HT-29 (cell line): ENCODE measurements at regions not wholly inside any gene's neighbourhood (a gene's known extent, or its start where the extent isn't known, plus 50 kb on each side); places are given as distances from the start of the nearest gene placed in this dataset.

ENCODE experiments used
- DNase-seq: peaks from one replicate; pipeline ENCODE4 v3.0.0-alpha.2; 2015; ENCODE audit warnings: low spot score

DNA sequence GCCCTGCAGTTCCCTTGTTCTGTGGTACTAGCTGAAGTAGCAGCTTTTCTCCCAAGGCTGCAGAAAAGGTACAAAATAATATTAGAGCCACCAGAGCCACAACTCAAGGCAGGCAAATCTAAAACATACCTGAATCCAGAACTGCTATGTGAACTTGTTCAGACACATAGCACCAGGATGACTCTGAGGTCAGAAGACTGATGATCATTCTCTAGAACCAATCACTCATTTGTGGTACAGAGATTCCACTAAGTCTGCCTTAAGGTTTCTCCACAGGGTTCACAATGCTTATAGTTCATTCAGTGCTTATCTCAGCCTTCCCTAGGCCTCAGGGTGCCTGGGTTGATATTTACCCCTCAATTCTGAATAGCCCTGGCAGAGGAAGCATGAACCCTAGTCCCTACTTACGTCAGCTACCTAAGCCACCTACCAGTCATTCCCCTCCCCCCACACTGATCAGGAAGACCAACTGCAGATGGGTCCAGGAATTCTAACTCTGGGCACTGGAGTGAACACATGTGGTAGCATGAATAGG lies 140.9 kb upstream of the MOCS1 start:
- no peak for DNase-seq

- DNase-seq = no peak
Observed at GRCh38 chr6:40074306-40075055, 140.2 kb upstream of the MOCS1 start.

DNA sequence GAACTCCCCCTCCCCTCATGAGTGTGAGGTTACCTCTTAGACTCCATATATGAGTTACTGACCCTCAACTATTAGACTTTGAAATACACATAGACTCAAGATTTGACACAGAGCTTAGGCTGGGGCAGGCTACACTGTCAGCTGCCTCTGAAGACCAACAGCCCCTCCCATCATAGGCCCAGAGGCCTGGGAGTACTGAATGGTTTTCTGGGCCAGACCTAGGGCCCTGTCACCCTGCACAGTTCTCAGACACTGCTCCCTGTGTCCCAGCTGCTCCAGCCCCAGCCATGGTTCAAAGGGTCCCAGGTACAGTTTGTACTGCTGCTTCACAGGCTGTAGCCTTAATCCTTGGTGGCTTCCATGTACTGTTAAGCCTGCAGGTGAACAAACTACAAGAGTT lies 132.1 kb upstream of the MOCS1 start:
- no peak for DNase-seq

DNA sequence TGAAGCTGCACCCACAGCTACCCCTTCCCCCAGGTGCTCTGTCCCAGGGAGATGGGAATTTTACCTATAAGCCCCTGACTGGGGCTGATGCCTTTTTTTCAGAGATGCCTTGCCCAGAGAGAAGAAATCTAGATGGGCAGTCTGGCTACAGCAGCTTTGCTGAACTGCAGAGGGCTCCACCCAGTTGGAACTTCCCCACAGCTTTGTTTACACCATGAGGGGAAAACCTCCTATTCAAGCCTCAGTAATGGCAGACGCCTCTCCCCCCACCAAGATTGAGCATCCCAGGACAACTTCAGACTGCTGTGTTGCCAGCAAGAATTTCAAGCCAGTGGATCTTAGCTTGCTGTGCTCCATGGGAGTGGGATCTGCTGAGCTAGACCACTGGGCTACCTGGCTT lies 122.6 kb upstream of the MOCS1 start:
- no peak for DNase-seq

DNA sequence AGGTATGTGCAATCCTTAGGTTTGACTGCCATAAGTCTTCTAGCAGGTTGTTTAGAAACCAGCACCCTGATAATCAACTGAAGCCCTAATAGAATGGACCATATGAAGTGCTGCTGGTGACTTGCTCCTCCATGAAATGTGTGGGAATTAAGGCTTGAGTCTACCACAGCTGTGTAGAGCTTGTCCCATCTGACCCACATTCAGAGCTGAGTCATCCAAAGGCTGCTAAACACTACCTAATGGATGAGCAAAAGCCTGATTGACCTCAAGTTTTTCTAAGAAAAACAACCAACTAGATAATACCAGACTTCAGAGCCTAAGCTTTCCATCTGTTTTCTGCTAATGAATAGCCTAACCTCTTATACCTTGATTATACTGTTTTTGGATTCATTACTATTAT lies 120.3 kb upstream of the MOCS1 start:
- no peak for DNase-seq

DNA sequence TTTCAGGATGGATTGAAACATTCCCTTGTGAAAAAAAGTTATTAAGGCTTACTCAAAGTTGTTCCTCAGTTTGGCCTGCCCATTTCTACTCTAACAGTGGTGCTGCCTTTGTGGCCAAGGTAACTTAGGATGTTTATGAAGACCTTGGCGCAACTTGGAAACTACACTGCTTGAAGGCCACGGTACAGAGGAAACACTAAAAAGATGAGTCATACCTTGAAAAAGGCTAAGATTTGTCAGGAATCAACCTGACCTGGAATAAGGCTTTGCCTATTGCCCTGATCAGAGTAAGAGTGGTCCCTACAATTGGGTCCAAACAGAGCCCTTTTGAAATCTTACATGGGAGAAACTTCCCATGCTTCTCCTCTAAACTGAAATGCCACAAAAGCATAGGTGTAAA lies 119.9 kb upstream of the MOCS1 start:
- no peak for DNase-seq

DNA sequence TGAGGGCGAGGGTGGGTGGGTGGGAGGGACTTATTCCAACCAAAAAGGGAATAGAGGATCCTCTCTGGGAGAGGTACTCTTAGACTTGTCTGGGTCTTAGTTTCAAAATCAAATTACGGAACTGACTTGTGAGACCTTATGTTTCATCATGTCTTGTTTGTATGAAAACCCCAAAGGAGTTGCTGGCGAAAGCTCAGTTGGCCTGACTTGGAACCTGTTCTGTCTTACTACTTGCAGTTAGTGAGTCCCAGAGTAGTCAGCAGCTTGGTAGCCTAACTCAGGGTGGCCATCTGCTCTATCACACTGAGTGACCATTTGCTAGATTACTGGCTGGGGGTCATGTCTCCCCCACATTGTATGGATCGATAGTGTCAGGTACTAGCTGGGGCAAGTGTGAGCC lies 114.9 kb upstream of the MOCS1 start:
- no peak for DNase-seq

- DNase-seq = no peak
Observed at GRCh38 chr6:40044196-40044595, 109.9 kb upstream of the MOCS1 start.

DNA sequence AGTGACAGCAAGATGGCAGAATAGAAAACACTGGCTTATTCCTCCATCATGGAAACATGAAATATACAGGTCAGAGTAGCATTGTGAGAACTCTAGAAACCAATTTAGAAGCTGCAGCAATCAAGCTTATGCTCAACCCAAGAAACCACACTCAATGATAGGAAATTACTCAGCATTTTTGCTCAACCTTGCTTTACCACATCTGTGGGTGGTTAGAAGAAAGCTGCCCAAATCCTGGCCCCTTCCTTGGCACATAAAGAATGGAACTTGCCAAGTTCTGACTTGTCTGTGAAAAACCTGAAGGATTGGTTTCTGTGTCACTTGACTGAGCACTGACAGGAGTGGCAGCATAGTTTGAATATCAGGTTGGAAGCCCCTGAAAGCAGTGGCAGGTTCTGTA lies 108.0 kb upstream of the MOCS1 start:
- DNase-seq = no peak

- DNase-seq = no peak
Observed at GRCh38 chr6:40039042-40039441, 104.8 kb upstream of the MOCS1 start.

GRCh38 chr6:40038626-40039025 lies 104.4 kb upstream of the MOCS1 start:
- no peak for DNase-seq

DNA sequence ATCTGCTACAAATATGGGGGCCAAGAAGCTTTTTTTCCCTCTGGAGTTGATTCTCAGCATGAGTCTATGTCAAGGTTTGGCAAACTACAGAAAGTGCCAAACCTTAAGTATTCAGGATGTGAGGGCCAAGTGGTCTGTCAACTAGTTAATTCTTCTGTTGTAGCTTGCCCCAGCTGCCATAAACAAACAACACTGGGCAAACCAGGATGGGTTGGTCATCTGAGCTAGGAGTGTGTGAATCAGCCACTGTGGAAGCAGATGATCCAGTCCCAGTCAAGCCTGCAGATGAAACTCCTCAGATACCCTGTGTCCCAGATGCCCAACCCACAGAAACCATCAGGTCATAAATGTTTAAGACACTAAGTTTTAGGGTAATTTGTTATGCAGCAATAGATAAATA lies 103.0 kb upstream of the MOCS1 start:
- DNase-seq = no peak

- DNase-seq = no peak
Observed at GRCh38 chr6:40036186-40036585, 101.9 kb upstream of the MOCS1 start.

DNA sequence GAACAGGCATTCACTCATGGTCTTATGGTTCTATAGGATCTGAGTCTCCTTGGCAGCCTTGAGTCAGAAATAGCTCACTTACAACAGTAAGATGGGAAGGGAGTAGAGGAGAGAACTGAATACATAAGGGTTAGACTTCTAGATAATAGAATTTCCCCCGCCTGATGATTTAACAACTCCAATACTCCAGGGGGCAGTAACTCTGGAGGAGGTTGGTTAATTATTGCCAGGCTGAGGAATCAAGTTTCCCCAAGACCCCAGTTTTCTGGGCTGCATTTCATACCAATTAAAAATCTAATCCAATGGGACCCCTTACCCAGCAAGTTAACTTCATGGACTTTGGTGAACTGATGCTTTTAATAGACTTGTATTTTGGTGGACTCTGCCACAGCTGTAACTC lies 94.2 kb upstream of the MOCS1 start:
- DNase-seq = no peak

- DNase-seq = no peak
Observed at GRCh38 chr6:40022867-40023266, 88.6 kb upstream of the MOCS1 start.

DNA sequence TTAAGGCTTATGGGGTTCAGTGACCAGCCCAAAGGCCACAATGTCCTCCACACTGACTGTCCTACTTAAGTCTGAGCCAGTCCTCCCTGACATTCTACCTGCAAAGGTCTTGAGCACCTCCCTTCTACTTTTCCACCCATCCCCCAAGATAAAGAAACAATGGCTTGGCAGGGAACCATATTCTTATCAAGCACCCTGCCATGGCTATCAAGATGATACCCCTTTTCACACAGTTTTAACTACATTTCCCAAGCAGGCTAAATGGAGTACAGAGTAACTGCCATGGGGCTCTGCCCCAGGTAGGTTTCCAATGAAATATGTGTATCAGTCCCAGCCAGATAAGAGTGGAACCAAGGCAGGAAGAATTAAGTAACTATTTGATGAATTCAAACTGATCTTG lies 85.9 kb upstream of the MOCS1 start:
- DNase-seq = no peak

DNA sequence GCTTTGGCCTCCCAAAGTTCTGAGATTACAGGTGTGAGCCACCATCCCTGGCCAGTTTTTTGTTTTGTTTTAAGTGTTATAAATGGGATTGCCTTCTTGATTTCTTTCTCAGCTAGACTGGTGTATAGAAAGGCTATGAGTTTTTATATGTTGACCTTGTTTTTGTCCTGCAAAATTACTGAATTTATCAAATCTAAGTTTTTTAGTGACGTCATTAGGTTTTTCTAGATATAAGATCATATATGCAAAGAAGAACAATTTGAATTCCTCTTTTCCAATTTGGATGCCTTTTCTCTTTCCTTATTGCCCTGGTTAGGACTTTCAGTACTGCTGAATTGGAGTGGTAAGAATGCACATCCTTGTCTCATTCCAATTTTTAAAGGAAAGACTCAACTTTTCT lies 81.3 kb upstream of the MOCS1 start:
- DNase-seq = no peak

GRCh38 chr6:40011844-40012243 lies 77.6 kb upstream of the MOCS1 start:
- no peak for DNase-seq

- no peak for DNase-seq
Observed at GRCh38 chr6:40000964-40001515, 66.8 kb upstream of the MOCS1 start.

- no peak for DNase-seq
Observed at GRCh38 chr6:39999006-39999867, 65.0 kb upstream of the MOCS1 start.

DNA sequence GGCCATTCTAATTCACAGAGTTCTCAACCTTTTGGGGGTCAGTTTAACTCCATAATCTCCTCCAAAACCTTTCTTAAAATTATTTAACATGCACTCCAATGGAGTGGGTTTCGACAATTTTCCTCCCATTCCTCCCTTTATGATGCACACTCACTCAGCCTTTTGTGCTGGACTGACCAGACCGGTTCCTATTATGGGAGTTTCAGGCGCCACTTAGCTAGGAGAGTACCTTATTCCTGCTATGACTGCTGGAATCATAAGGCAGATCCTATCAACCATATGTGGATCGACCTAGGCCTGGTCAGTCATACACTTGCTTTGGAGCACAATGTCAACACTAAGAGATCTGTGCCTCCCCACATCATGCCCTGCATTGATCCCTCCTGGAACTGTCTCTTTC lies 63.9 kb upstream of the MOCS1 start:
- no peak for DNase-seq

GRCh38 chr6:39997101-39997635 lies 62.9 kb upstream of the MOCS1 start:
- DNase-seq = no peak
